ENCODE measurements at regions not wholly inside any gene's neighbourhood (a gene's known extent, or its start where the extent isn't known, plus 50 kb on each side); places are given as distances from the start of the nearest gene placed in this dataset.

- no TSS peak for BruUV-seq (replicated peaks)
- intact Hi-C loops (cut with micrococcal nuclease; ENCODE audit: unreplicated experiment): no loop called here
- Histone ChIP-seq H3K9me3 (replicated peaks; ENCODE audit: control insufficient read depth, insufficient read depth, low read length) (no peaks in the 10 kb centered on the region; the same call in 2 of the 3 replicates), H3K36me3 (ENCODE audit: control insufficient read depth in 2 of 2, insufficient read depth in 2 of 2, low read length in 1 of 2) (no peaks in the 10 kb centered on the region), H2AFZ (ENCODE audit: control insufficient read depth, low read depth, low read length) (no peak overlapping the region), H3K27me3 (replicated peaks in 1 of 2; ENCODE audit: control insufficient read depth in 2 of 2, insufficient read depth in 2 of 2, low read length in 1 of 2) (no peaks in the 10 kb centered on the region), H3K4me1 (ENCODE audit: control insufficient read depth, insufficient read depth, low read length) (no peaks in the 10 kb centered on the region), H3K4me3 (no peak overlapping the region), H3K9ac (ENCODE audit: control insufficient read depth, insufficient read depth, low read length) (no peak overlapping the region), H3K27ac (ENCODE audit: control insufficient read depth, insufficient read depth) (no peak overlapping the region), H3K4me2 (ENCODE audit: control insufficient read depth, insufficient read depth) (no peak overlapping the region), H3K79me2 (ENCODE audit: control insufficient read depth, insufficient read depth, low read length) (no peaks in the 10 kb centered on the region), H4K20me1 (ENCODE audit: control insufficient read depth, insufficient read depth) (no peaks in the 10 kb centered on the region)
- ChIA-PET SMC1A (ENCODE audit: uncharacterized antibody, unreplicated experiment) (no interaction called here), RAD21 (ENCODE audit: unreplicated experiment) (no interaction called here), CTCF (no interaction called here), POLR2A (no interaction called here)
- FAIRE-seq (no peak), DNase-seq (ENCODE audit: low read depth, low spot score) (no peak), ATAC-seq (no peak)
- WGBS (ENCODE audit: insufficient coverage, insufficient replicate concordance, low lambda C conversion rate, missing lambda C conversion rate): 30% methylated on average over 9 of the region's 9 CpGs
- in situ Hi-C loops (cut with MboI): no loop called here
- no peak for TF ChIP-seq IRF5 (IDR thresholded peaks at IDR 0.05; ENCODE audit: borderline replicate concordance)
- TF ChIP-seq HDAC2 (IDR thresholded peaks at IDR 0.05): no peak
- TF ChIP-seq BMI1 (IDR thresholded peaks at IDR 0.05; ENCODE audit: borderline replicate concordance): no peak
- no peak for TF ChIP-seq RFX5 (IDR thresholded peaks at IDR 0.05; ENCODE audit: low read depth, low read length)
- no peak for TF ChIP-seq TBL1XR1 (IDR thresholded peaks at IDR 0.05; ENCODE audit: low read depth, low read length)
- no peak for TF ChIP-seq ZNF274 (IDR thresholded peaks at IDR 0.05; ENCODE audit: insufficient read depth, insufficient read length)
- no peak for TF ChIP-seq CEBPB (IDR thresholded peaks at IDR 0.05; ENCODE audit: borderline replicate concordance in 1 of 2, low read depth in 2 of 2, low read length in 2 of 2)
- no peak for TF ChIP-seq NFXL1 (IDR thresholded peaks at IDR 0.05; ENCODE audit: borderline replicate concordance)
- TF ChIP-seq BCLAF1 (IDR thresholded peaks at IDR 0.05): no peak
- TF ChIP-seq CEBPZ (IDR thresholded peaks at IDR 0.05; ENCODE audit: low read depth, low read length): no peak
- no peak for TF ChIP-seq PBX3 (IDR thresholded peaks at IDR 0.05; ENCODE audit: insufficient replicate concordance, low read depth, low read length)
- no peak for TF ChIP-seq RB1 (IDR thresholded peaks at IDR 0.05; ENCODE audit: borderline replicate concordance)
- no peak for TF ChIP-seq HDGF (IDR thresholded peaks at IDR 0.05)
- TF ChIP-seq ZNF217 (IDR thresholded peaks at IDR 0.05): no peak
Measured at GRCh38 chr5:3333105-3333504, 262.5 kb upstream of the IRX1 start.
